Lower leg skin (tissue), 3 donors: ENCODE measurements at regions not wholly inside any gene's neighbourhood (a gene's known extent, or its start where the extent isn't known, plus 50 kb on each side); places are given as distances from the start of the nearest gene placed in this dataset.

Source experiments
- CTCF ChIP-seq, 3 donors: fragments of 450-650 bp; IDR thresholded peaks; one replicate each; pipeline ENCODE4 v1.5.1; 2016; ENCODE audit warnings: antibody characterized with exemption in 3 of 3, mild to moderate bottlenecking in 3 of 3, moderate library complexity in 2 of 3
- POLR2A ChIP-seq, 2 donors: fragments of 450-650 bp; IDR thresholded peaks; one replicate each; pipeline ENCODE4 v1.6.1; 2016 to 2017; ENCODE audit warnings: antibody characterized with exemption in 2 of 2, mild to moderate bottlenecking in 1 of 2, moderate library complexity in 1 of 2

GRCh38 chr2:186405842-186406241, 80.2 kb upstream of the ZC3H15 start:
- no peak for TF ChIP-seq CTCF (IDR thresholded peaks at IDR 0.05)
- TF ChIP-seq POLR2A (IDR thresholded peaks at IDR 0.05) = no peak
